GM11168 (cell line): ENCODE measurements at regions not wholly inside any gene's neighbourhood (a gene's known extent, or its start where the extent isn't known, plus 50 kb on each side); places are given as distances from the start of the nearest gene placed in this dataset.
"Not testable (repeated sequence)": the region's sequence is repeated elsewhere in the genome, so short reads cannot be mapped to it uniquely, and the experiment has no call there.

Experiments
- in situ Hi-C: fragments of 300-500 bp; cut with MboI; formaldehyde crosslinking; loops from one replicate; pipeline ENCODE4 v1.12.0; 2022; ENCODE audit warnings: low sequenced_read_pairs; ENCODE audit not compliant: unreplicated experiment

DNA sequence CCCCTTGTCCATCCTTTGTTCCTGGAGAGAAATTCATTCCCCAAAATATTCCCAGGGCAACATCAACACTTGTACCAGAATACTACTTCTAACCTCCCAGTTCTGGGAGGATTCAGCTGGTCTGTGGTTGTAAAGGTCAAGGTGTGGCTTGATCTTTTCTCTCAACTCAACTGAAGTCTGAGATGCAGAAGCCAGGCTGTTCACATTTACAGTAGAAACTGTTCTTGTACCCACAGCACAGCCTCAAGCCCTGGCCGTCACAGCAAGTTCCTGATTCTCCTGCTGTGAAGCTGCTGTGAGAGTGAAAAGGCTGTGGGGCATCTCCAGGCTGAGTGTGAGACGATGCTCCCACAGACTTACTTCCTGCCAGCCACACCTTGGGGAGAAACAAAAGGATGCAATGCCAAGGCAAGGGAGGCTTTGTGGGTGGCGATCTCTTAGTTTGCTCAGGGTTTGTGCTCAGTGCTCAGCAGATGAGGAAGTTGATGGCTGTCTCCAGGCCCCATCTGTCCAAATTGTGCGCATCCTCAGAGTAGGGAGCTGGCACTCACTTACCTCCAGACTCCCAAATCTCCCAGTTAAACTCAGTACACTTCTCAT is 143.9 kb upstream of the FOXA2 start:
- in situ Hi-C loops = no loop called here

DNA sequence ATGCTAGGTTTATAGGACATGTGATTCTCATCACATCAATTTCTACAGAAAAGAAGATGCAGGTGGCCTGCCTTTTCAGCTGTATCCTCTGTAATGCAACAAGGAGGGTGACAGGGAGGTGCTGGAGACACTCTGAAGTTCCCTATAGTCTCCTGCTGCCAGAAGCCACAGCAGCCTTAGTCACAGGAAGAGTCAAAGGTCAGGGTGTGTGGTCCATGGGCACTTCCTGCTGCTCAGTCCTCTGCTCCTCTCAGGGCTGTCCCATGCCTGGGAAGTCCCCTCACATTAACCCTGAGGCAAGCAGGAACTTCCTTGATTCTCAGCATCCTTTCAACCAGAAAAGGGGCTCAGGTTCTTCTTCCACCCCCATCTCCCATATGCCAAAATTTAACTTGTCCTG is 144.8 kb upstream of the FOXA2 start:
- in situ Hi-C loops = no loop called here

DNA sequence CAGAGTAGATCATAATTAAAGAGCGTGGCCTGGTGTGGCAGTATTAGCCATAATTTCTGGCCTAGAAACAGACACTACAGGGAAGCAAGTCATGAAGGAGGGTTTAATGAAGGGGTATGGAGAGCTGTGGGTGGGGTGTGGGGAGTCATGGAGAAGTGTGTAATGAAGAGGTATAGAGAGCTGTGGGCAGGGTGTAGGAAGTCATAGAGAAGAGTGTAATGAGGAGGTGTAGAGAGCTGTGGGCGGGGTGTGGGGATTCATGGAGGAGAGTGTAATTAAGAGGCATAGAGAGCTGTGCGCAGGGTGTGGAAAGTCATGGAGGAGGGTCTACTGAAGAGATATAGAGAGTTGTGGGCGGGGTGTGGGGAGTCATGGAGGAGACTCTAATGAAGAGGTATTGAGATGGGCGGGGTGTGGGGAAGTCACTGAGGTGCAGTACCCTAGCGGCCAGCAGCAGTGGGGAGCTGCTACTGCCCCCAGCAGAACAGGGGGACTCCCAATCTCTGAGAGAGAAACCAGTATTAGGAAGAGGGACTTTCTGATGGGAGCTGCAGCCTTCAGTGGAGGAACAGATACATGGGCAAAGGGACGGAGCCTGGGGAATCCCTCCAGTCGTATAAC is 145.4 kb upstream of the FOXA2 start:
- in situ Hi-C loops = no loop called here

DNA sequence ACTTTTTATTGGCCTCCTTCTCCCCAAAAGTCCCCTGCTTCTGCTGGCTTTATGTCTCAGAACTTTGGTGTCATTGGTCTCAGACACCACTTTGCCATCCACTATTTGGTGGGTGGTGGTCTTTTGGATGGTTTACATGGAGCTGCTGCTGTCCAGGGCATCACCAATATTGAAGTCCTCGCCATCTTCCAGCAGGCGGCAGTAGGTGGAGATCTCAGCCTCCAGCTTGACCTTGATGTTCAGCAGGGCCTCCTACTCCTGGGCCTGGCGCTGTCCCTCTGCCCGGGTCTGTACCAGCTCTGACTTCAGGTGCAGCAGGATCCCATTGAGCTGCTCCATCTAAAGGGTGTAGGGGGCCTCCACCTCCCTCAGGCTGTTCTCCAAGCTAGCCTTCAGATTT is 148.4 kb upstream of the FOXA2 start:
- in situ Hi-C loops = no loop called here

DNA sequence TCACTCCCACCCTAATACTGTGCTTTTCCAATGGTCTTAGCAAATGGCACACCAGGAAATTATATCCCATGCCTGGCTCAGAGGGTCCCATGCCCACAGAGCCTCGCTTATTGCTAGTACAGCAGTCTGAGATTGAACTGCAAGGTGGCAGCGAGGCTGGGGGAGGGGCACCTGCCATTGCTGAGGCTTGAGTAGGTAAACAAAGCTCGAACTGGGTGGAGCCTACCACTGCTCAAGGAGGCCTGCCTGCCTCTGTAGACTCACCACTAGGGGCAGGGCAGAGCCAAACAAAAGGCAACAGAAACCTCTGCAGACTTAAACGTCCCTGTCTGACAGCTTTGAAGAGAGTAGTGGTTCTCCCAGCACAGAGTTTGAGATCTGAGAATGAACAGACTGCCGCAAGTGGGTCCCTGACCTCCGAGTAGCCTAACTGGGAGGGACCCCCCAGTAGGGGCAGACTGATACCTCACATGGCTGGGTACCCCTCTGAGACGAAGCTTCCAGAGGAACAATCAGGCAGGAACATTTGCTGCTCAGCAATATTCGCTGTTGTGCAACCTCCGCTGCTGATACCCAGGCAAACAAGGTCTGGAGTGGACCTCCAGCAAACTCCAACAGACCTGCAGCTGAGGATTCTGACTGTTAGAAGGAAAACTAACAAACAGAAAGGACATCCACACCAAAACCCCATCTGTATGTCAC is 150.7 kb upstream of the FOXA2 start:
- in situ Hi-C loops = not testable (repeated sequence)

DNA sequence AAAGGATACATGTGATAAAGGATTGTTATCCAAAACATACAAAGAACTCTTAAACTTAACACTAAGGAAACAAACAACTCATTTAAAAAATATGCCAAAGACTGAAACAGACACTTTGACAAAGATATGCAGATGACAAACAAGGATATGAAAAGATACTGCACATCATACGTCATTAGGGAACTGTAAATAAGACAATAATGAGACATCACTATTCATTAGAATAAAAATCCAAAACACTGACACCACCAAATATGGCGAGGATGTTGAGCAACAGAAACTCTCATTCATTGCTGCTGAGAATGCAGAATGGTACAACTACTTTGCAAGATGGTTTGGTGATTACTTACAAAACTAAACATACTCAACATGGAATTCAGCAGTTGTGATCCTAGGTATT is 156.5 kb upstream of the FOXA2 start:
- in situ Hi-C loops = no loop called here

DNA sequence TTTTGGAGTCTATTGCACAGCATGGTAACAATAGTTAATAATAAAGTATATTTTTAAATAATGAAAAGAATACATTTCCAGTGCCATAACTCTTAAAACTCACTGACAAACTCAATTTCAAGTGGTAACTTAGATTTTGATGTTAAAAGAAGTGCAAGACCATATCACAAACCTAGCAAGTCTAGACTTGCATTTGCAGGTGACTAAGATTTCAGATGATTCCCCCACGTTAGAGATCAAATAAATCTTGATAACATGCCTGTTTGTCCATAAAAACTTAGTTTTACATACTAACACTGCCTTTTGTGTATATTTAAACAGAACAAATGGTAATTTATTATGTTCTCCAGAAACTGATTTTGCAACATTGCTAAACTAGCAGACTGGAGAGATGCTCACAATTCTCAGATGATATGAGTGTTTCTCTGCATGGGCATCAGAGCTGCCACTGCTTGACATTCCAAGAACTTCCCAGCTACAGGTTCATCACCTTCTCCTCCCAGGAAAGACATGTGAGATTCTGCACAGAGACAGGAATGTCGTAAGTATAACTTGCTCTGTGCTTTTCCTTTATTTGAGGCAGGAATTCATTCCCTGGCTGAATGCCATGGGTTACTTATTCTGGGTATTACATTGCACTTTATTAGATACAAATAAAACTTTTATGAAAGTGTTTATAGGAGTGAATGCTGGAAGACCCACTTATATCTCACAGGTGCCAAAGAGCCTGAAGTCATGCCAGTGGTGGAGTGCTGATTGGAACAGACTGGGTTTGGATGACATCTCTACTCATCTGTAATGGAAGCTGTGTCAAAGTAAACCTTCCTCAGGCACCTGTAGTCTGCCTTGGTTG is 160.2 kb upstream of the FOXA2 start:
- in situ Hi-C loops = no loop called here

DNA sequence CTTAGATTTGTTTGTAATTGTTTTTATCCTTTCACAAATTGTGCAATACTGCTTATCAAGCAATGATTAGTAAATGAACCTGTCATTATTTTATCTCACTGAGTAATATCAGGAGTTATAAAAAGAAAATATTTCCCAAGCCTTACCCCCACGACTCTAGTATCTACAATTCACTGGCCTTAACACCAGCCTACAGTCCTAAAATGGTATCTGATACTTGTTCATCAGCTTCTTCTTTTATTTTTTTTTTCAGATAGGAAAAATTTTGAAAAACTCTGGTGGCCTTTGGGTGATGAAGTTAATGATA is 160.8 kb upstream of the FOXA2 start:
- in situ Hi-C loops = no loop called here

DNA sequence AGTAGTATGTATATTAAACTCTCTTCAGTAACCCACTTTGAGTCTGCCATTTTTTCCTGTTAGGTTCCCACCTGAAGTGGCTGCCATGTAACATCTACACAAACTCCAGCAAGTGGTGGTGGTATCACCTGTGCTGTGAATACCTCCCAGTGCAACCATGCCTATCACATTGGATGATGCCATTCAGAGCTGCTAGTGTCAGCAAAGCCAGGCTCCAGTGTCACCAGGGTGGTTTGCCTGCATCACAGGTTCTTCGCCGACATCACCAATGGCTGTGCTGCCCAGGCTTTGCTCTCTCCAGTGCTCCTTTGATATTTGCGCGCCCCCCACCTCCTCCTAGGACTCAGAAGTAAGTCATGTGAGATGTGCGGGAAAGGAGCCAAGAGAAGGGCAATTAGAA is 162.6 kb upstream of the FOXA2 start:
- in situ Hi-C loops = no loop called here

DNA sequence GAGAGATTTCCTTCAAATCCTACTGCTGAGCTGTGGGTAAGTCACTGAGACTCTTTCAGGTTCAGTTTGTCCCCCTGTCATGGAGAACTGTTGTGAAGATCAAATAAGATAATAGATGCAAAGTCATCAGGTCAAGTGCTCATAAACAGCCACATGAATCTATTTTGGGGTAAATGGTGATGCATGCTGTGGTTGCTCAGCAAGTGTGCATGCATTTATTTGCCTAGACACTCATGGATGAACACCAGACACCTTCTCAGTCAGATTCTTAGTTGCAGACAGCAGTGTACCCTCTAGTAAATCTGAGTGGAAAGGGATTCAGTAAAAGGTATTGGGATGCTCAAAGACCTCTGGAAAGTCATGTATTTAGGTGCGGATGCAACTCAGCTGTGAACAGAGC is 168.0 kb upstream of the FOXA2 start:
- in situ Hi-C loops = no loop called here

DNA sequence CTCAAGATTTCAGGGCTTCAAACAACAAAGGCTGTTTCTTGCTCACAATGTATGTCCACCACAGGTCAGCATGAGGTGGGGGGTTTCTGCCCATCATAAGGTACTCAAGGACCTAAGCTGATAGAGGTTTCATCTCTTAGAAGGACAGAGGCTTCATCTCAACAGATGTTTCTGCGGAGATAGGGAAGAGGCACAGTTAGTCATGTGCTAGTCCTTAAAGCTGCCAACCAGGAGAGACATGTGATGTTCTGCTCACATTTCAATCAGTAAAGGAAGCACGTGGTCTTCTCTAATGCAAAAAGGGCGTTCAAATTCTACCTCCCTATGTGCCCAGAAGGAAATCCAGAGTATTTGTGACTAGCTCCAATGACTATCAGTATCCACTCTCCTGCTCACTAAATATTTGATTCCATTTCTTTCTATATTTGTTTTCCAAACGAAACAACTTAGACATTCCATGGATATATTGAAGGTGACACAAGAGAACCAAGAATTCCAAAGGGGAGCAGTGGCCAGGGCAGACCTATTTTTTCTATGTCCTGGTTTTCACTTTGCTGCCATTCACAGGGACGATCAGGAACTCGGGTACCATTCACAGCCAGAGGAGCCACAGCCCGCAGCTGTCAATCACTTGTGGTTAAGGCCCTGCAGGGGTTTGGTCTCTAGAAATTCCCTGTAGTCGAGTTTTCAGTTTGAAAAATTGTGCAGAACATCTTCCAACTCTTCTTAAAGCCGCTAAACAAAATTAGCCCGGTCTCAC is 173.2 kb upstream of the FOXA2 start:
- in situ Hi-C loops = no loop called here

DNA sequence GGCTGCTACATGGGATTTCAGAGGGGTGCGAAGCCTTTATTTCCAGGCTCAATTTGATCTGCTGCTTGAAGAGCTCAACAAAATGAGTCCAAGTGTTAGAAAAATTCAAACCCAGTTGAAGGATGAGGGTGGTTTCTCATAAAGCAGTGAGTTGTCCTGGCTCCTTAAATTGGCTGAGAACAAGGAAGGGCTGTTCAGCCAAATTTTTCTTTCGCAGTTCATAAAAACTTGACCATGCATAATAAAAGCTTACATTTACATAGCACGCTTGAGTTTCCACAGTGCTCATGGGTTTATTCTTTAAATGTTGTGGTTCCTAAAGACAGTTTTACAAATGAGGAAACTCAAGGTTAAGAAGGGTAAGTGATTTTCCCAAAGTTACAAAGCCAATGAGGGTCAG is 174.4 kb upstream of the FOXA2 start:
- in situ Hi-C loops = no loop called here

DNA sequence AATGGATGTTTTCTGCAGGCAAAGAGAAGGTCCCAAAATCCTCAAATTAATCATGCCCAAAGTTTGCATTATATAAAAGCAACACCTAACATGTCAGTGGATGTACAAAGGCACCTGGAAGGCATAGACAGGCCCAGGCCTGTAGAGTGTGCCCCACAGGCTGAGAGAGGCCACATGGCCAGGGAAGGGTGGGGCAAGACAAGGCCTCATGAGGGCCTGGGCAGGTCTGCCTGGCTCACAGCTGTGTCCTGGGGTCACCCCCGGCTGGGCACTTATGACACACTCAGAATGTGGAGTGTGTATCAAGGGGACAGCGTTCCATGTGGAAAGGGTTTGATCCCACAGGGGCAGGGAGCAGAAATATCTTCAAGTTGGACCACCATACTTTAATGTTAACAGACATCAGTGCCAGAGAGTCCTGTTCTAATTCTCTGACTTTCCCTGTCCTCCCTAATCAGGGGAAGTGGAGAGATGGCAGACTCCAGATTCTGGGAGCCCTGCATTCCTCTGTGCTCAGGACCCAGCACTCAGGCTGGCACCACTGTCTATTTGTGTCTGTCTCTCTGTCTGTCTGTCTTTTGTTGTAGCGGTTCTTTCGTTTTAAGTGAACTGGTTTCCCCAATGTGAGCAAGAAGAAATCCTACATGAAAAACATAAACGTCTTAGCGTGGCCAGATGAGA is 178.3 kb upstream of the FOXA2 start:
- in situ Hi-C loops = no loop called here

DNA sequence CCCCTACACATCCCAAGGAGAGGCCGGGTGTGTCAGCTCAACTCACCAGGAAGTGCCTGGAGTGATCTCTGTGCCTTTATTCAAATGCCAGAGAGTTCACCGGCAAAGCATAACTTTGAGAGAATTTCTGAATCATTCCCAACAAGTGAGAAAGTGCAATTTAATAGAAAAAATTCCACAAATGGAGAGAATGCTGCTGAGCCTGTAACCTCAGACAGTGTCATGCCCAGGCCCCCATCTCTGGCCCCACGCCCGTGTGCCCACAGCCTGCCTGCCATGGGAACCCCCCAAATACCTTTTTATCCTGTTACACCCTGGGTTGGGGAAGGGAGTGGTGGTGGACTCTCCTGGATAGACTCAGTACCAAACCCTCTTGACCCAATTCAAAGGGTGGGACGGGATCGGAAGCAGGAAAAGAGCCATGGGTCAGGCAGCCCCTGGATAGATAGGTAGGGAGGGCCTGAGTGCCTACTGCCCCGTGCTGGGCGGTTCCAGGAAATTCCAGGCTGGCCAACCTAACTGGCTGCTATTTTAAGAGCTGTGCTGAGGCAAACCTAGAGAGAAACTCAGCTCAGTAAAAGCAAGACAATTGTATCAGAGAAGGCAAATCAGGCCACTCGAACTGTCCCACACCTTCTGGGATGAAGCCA is 179.0 kb upstream of the FOXA2 start:
- in situ Hi-C loops = no loop called here

DNA sequence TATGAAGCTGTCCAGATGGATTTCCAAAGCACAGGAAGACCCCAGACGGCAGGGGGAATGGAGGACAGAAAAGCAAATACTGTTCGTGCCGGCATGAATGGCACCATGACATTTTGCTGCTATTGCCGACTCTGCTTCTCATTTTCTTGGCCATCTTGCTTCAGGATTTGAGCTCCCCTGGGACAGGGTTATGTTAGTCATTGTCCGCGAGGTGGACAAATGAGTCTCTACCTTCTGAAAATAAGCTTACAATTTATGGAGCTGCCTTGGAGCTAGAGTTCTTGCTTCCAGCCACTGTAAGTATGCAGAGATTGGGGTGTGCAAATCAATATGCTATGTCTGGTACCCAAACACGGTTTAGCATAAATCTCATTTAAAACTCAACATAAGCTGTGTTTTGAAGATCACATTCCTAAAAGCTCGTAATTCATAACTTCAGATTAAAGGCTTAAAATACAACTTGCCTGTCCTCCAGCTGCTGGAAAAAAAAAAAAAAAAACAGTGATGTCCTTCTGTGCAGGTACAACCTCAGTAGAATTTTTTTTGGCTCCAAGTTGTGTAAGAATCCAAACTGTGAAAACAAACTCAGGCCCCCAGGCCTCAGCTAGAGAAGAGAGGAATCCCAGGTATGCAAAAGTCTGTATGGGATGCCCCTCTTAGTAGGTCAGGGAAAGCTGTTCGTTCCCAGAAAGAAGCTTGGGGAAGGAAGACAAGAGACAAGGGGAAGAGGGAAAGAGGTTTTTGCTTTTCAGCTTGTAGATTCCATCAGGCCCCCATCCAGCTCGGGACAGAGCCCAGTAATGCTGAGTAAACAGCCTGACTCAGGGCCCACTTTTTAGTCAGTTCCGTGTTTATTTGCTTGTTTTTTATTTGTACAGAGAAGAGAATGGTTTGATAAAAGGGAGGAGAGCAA is 184.2 kb upstream of the FOXA2 start:
- in situ Hi-C loops = no loop called here

DNA sequence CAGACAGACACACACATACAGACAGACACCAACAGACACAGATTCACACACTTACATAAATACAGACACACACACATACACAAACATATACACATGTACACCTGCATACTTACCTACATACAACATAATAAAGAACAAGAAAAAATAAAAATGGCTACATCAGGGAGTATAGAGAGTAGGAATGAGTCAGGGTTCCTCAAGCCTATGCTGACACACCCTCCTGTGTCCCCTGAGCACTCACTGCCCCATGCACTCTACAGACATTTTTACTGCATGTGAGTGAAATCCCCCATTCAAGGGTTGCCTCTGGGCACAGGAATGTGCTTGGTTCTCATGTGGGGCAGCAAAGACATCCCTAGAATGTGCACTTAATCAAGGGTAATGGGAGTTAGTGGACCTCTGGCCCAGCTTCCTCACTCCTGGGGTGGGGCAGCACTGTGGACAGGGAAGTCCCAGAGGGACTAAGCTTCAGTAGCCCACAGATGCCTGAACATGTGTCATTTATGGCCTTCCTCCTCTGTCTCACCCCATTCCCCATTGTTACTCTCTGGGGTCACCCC is 185.9 kb upstream of the FOXA2 start:
- in situ Hi-C loops = no loop called here

DNA sequence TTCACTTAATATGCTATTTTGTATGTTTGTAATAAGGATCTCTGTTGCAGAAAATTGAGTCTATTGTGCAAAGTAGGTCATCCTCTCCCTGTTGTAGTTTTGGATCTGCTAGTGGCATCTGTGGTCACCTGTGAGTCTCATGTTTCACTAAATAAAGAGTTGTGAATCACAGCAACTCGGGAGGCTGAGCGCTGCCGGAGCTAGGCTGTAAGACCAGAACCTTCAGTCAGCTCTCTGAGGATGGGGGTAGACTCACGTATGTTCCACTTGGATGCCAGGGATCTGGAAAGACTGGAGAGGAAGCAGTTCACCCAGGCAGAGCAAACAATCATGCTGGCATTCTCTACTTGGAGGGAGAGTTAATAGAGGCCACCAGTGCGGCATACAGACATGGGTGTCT is 187.3 kb upstream of the FOXA2 start:
- in situ Hi-C loops = no loop called here

DNA sequence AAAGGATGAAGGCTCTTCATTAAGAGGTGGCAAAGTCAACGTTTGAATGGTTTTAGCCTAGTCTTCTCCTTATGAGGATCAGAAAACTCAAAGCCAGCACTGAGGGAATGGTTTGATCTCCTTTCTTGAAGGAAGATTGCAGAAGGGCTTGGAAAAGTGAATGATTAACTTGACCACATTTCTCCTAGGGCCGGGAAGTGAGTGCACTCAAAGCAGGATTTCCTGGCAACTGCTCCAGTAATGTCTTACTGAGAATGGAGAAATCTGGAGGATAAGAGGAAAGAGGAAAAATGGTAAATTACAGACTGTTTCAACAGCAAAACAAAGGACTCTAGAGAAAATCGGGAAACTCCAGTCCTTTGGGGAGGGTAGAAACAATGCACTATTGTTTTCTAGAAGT is 189.0 kb upstream of the FOXA2 start:
- in situ Hi-C loops = no loop called here
